HG02981 (cell line): ENCODE measurements at regions not wholly inside any gene's neighbourhood (a gene's known extent, or its start where the extent isn't known, plus 50 kb on each side); places are given as distances from the start of the nearest gene placed in this dataset.

Experiments used
- ATAC-seq: cut with Tn5 transposase; IDR thresholded peaks from one replicate; pipeline ENCODE4 v1.9.1; 2021; ENCODE audit warnings: mild to moderate bottlenecking, moderate library complexity; ENCODE audit not compliant: unreplicated experiment

DNA sequence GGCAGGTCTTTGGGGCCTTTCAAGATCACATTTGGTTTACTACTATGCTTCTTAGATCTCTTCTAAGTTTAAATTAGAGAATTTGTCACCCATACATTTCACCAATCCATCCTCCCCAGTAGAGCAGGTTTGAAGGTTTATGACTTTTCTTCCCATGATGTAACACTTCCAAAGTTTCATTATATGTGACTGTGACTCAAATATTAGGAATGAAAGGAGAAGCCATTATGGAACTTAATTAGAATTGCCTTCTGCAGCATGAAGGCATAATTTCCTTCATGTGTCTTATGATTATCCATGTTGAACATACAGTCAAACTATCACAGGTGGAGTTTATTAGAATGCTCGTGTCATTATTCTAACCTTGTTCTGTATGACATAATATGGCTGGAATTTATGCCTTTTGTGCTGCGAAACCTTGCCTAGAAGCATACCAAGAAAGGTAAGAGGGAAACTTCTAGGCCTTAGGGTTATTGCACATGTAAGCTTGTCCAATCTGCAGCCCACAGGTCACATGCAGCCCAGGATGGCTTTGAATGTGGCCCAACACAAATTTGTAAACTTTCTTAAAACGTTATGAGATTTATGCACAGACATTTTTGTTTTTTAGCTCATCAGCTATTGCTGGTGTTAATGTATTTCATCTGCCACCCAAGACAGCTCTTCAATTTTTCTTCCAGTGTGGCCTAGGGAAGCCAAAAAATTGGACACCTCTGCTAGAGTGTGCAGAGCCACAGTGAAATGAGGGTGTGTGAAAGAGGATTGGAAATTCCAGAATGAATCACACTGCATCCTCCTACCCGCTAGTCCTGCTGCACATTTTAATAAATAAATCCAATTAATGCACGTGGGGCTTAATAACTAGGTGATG, 133.6 kb downstream of the TMEM26 start:
- ATAC-seq: no peak

DNA sequence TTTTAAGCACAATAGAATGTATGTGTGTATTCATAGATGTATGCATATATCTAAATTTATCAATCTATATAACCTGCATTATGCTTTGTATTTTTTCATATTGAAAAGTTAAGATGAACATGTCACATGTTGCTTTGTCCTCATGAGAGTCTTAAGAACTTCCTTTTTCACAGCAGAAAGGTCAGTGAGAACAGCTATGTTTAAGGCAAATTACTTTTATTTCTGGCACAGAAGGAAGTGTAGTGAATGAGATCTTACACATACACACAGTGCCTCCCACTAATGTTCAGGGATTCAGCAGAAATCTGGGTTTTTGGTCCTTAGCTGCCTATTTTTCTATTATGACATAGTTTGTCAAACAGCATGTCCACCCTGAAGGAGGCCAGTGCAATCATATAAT, 134.8 kb downstream of the TMEM26 start:
- no peak for ATAC-seq

DNA sequence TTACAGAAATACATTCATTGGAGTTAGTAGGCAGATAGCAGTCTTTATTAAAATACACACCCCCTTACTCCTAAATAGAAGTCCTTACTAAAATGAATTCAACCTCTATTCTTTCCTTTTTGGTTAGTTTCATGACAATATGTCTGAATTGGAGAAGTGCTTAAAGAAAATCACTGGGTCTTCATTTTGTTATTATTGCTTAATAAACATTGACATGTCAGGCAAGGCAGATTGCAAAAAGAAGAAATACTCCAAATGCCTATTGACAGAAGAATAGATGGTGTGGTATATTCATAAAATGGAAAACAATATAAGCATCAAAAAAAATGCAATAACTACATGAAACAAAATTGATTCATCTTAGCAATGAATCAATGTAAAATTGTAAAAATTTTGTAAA, 135.5 kb downstream of the TMEM26 start:
- ATAC-seq: no peak

DNA sequence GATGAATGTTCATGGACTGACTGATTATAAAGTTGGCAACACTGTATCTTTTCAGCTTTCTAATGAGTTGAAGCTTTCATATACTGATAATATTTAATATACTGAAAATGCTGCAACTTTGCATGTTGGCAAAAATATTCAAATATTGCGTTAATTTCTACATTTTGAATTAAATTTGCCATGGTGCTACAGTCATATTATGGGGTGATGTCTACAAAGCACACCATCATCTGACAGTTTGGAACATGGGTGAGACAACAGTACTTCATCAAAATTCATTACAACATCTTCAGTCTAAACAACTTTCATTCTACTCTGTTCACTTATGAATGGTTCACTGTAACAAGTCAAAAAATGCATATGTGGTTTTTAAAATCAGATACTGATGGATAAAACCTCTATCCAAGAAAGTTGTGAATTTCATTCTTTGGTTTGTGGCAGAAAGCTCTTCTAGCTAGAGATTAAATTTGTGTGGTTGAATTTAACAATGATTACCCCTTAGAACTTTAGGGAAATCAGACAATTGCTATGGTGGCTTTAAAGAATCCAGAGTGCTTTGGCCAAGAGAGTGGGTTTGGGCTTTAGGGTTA, 136.4 kb downstream of the TMEM26 start:
- ATAC-seq: no peak

DNA sequence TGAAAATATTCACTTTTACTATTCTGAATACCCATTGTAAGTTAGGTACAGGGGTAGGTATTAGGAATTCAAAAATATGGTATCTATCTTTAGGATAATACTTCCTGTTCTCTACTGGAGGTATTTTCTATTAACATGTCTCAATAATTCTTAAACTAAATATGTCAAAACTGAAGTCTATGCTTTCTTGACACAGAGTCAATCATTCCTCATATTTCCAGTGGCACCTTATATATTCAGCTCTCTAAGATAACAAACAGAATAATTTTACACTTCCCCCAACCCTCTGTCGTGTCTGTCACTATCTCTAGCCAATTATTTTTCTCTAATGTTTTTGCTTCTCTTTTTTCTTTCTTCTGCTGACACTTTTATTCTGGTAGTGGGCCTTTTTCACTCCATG, 138.9 kb downstream of the TMEM26 start:
- ATAC-seq: no peak

DNA sequence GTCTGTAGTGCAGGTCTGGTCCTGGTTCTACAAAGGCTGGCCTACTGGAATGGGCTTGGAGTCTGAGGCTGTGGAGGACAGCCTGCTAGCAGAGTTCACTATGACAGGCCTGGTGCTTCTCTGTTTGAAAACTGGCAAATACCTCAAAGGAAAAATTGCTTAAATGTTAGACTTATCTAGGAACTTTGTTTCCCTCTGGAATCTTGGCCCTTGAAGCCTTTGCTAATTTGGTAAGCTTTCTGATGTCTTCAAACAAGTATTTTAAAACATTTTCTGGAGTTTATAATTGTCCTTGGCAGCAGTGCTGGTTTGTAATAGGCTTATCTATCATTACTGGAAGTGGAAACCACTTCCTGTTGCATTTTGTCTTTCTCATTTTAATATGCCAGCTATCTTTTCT, 139.7 kb downstream of the TMEM26 start:
- no peak for ATAC-seq

DNA sequence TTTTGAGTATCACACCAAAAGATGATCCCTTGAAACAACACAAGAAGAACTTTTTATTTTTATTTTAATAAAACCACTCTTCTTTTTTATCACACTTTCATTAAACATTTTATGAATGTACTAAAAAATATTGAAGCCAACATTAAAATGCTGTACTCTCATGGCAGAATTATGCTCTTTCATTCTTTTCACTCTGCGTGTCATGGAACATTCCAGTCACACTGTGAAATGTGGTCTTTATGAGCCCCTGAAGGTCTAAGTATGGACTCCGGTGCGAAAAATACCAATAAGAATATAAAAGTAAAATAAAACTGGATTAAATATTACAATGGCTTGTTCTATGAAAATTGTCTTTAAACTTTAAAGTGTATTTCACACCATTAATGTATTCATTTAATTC, 148.4 kb downstream of the TMEM26 start:
- ATAC-seq: no peak

DNA sequence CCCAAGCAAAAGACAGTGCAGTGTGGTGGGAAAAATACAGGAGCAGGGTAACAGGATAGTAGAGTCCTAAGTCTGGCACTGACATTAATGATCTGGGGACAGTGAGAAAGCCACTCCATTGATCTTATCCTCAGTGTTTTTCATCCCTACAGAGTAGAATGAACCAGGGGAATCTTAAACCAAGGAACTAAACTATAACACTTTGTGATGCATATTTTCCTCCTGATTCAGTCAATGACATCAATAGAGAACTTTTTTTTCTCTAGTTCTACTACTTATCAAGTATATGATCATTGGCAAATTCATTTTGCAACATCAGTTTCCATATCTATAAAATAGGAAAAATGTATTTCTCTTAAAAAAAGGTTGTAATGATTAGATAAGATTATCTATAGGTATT, 151.1 kb downstream of the TMEM26 start:
- ATAC-seq: no peak

DNA sequence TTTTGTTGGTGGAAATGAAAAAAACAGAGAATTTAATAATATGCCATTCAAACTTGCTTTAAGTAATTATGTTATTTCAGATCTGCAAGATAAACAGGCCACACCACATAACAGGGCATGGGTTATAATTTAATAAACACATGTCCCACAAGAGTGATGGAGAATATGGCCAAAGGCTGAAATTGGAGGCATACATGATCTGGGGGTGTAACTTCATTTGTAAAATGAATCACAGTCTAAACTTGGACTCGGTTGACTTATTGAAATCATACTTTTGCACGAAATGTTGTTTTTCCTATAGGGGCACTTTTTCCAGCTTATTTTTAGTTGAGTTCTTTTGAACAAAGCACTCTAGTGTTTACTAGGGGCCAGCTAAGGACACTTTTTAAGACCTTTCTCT, 151.6 kb downstream of the TMEM26 start:
- ATAC-seq: no peak

DNA sequence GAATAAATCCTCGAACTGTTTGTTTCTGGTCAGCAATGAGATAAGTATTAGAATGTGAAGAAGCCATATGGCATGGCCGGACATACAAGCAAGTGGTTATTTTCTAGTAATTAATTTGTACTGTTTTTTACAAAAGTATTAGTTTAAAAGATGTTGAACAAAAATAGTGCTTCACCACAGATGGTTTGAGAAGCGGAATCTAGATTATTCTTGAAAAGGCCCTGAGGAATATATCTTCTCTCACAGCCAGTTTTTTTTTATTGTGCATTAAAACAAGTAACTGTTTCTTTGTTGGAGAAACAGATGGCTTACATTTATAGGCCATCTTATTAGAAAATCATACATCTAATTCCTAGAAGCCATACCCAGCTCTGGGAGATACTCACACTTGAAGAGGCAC, 153.3 kb downstream of the TMEM26 start:
- no peak for ATAC-seq

DNA sequence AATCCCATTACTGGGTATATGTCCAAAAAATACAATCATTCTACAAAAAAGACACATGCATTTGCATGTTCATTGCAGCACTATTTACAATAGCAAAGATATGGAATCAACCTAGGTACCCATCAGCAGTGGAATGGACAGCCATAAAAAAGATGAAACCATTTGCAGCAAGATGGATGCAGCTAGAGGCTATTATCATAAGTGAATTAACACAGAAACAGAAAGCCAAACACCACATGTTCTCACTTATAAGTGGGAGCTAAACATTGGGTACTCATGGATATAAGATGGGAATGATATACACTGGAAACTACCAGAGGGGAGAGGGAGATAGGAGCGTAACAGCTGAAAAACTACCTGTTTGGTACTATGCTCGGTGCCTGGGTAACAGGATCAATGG, 154.0 kb downstream of the TMEM26 start:
- ATAC-seq: no peak

DNA sequence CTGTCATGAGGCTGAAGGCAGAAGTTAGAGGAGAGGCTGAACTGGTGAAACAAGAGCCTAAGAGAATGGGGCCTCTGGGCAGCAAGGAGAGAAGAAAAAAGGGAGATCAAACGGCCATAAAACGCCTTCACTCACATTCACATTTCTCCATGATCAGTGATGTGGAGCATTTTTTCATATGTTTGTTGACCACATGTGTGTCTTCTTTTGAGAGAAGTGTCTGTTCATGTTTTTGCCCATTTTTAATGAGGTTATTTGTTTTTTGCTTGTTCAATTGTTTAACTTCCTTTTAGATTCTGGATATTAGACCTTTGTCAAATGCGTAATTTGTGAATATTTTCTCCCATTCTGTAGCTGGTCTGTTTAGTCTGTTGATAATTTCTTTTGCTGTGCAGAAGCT, 155.0 kb downstream of the TMEM26 start:
- ATAC-seq: no peak

DNA sequence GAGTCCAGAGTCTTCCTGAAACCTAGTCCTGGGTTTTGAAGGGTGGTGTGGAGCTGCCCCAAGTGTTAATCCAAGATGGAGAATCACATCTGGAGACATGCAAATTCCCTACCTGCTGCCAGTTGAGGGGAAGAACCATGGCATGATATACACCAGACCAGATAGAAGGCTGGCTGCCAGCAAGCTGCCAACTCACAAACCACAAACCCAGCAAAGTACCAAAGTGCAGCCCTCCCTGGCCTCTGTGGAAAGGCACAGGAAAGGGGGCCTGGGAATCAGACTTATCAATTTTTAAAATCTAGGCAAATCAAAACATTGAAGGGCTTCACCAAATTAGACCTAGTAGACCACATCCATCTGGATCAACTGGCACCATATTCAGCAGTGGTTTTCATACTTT, 157.0 kb downstream of the TMEM26 start:
- no peak for ATAC-seq

DNA sequence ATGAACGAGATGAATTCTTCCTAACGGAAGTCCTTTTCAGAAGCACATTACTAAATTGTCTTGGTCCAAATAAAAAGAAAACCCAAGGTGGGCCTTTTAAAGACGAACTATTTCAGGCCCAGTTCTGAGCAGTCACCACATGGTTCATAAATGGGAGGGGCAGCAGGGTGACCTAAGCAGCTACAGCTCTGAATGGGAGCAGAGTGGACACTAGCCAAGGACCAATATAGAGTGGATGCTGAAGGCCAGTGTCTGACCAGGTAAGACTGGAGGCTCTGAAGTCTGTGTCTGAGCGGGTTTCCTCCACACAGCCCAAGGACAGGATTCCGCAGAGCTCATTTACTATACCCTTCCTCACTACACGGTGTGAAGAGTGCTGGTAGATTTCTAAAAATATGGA, 159.1 kb downstream of the TMEM26 start:
- no peak for ATAC-seq

DNA sequence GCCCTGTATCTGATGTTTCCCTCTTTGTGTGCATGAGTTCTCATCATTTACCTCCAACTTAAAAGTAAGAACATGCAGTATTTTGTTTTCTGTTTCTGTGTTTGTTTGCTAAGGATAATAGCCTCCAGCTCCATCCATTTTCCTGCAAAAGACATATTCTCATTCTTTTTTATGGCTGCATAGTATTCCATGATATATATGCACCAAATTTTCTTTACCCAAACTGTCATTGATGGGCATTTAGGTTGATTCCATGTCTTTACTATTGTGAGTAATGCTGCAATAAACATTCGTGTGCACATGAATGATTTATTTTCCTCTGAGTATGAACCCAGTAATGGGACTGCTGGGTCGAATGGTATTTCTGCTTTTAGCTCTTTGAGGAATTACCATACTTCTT, 163.4 kb downstream of the TMEM26 start:
- ATAC-seq: no peak

DNA sequence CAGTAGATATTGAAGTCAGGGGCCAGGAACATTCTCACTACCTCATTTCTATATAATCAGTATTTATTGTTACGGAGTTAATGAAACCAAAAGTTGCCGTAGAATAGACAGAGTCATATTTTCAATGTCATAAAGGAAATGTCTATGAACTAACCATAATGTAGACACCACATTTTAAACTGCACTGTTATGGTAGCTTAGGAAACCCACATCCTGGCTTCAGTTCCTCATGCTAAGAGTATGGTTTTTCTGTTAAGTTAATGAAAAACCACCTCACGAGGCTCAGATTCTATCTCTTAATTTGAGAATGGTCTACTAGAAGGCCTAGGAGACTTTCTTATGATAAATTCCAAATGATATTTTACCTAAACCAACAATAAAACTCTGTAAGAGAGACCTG, 166.5 kb downstream of the TMEM26 start:
- peak; percentile 100 for ATAC-seq

DNA sequence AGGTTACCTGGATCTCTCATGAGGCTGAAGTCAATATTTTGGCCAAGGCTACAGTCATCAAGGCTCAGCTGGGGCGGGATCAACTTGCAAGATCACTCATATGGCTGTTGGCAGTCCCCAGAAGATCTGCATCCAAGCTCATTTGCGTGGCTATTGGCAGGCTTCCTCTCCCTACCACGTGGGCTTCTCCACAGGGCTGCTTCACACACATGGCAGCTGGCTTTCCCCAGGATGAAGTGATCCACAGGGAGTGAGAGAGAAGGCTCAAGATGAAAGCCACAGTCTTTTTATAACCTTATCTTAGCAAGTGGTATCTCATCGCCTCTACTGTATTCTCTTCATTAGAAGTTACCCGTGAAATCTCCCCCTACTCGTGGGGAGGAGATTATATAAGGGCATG, 167.4 kb downstream of the TMEM26 start:
- no peak for ATAC-seq

DNA sequence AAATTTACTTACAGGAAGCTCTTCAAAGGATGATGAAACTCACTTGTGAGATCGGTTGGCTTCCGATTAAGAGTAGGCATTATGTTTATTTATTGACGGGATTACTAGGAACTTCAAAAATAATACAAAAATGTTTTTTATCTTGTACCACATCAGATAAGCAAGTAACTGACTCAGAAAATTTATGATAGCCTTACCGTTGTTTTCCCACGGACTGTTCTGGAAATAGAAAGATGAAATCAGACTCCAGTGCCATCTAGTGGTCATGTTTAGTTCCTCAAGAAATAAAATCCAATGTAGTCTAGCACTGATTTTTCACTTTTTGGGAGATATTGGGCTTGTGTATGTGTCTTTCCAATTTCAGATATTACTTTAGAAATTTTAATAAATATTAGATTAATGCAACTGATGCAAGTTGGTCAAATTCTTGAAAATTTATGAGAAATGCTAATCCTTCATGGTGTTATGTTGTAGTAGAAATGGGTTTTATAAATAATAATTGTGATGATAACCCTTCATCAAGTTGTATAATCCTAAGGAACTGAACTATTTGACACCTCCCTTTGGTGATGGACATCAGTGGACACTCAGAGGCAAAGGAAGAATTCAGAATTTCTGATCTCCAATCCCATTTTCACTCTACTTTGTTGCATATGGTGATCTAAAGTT, 168.8 kb downstream of the TMEM26 start:
- no peak for ATAC-seq

DNA sequence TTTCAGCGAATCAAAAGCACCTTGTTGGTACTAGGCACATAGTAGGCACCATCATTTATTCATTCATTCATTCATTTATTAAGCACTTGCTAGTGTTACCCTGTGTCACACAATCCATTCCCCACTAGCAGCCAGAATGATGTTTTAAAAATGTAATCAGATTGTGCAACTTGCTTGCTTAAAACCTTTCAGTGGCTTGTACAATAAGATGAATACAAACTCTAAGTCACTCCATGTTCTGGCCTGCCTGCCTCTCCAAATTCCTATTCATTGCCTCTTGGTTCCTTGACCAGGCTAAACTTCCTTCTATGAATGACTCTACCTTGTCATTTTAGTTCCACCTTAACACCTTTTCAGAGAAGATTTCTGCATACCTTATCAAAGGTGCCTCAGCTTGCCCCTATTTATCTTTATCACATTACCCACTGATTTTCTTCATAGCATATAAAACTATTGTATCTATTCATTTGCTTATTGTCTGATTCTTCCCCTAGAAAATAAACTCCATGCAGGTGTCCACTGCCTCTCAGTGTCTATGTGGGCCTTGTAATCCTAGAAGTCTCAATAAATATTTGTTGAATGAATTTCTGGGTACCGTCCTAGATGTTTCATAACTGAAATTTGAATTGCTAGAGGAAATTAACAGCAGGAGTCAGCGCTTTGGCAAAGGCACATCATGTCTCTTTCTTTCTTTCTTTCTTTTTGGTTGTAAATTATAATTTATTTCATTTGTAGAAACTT, 169.5 kb downstream of the TMEM26 start:
- ATAC-seq: no peak

DNA sequence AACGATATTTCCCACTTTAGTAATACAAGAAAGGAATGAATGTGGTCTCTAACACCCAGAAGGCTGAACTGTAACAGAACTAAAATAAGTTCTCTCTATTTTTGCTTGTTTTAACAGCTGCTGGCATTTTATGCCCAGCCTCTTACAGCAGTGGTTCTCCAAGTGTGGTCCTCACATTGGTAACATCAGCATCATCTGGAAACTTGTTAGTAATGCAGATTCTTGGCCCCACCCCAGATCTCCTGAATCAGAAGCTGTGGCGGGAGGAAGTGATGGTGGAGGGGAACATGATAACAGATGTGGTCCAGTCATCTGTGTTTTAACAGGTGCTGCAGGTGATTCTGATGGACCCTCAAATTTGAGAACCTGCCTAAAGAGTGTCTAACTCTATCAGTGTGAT, 170.1 kb downstream of the TMEM26 start:
- ATAC-seq: no peak

DNA sequence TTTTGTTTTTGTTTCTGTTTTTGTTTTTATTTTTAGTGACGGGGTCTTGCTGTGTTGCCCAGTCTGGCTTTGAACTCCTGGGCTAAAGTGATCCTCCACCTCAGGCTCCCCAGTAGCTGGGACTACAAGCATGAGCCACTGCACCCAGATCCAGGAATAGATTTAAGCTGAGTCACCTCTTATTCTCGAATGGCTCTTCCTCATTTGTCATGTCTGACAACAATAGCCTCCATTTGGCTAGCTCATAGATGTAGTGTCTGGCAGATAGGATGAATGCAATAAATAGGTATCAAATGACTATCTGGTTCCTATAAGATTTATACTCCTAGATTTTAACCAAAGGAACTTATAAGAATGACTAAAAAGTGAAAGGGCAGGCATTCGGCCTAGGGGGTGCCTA, 172.9 kb downstream of the TMEM26 start:
- no peak for ATAC-seq

DNA sequence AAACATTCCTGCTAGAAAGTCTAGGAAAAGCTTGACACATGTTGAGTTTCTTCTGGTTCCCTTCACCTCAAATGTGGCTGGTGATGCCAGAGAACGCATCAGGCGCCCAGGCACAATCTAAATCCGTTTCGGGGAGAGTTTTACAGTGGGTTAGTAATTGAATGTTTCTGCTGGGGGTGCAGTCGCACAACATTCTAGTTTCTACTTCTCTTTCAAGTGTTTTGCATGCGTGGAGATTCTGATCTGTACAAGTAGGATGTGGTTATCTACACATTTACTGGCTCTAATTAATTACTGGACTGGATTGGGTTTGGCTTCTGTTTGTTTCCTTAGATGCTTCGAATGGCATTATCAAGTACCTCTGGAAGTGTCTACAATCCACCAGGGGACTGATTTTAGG, 173.8 kb downstream of the TMEM26 start:
- peak; percentile 80 for ATAC-seq
